Left colon (tissue), 2 donors: ENCODE measurements at regions not wholly inside any gene's neighbourhood (a gene's known extent, or its start where the extent isn't known, plus 50 kb on each side); places are given as distances from the start of the nearest gene placed in this dataset.
"Not testable (repeated sequence)": the region's sequence is repeated elsewhere in the genome, so short reads cannot be mapped to it uniquely, and the experiment has no call there.

Experiments
- ATAC-seq: fragments of 200-7000 bp; cut with Tn5 transposase; one replicate; pipeline ENCODE4 v1.9.1; 2020; ENCODE audit warnings: mild to moderate bottlenecking, moderate library complexity
- DNase-seq, 2 donors: peaks; one replicate each; pipeline ENCODE4 v3.0.0-alpha.2; 2020
- intact Hi-C, 2 donors: fragments of 100-400 bp; cut with DNase I in 1 of 2; cut with micrococcal nuclease in 1 of 2; formaldehyde crosslinking; loops; one replicate each; pipeline versions ENCODE4 v1.11.2 to v1.14.0; 2022; cut with DNase I, micrococcal nuclease
- donor health status: DM: no; HTN: no; CAD: no.
- donor health status: DM: yes; HTN: yes; CAD: no.

DNA sequence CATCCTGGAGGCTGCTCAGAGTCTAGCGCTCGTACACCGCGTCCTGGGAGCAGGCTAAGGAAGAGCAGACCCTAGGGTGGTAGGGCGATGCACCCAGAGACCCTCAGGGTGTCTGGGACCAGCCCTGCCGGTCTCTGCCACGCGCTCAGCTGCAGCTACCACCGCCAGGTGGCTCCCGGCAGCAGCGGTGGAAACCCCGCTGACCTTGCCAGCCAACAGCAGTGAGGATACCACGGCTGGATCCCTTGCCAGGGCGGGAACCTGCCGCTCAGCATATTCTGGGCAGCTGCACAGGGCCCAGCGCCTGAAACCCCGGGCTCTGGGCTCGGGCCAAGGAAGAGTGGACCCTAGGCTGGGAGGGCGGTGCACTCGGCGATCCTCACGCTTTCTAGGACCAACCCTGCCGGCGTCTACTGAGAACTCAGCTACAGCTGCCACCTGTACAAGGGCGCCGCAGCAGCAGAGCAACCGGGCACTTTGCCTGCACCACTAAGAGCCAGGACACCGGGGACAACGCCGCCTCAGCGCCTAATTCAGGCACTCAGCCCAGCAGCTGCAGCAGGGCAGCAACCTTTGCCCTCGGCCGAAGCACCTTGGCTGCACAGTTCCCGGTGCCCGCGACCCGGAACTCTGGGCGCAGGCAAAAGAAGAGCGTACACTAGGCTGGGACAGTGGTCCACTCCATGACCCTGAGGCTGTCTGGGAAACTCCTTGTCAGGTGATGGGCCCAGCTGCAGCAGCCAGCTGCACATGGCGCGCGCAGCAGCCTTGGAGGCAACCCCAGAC, 80.8 kb downstream of the POTEB2 start:
- DNase-seq, ATAC-seq, intact Hi-C loops: not testable (repeated sequence)

GRCh38 chr15:20783598-20784184, 82.4 kb downstream of the POTEB2 start:
- ATAC-seq, intact Hi-C loops: not testable (repeated sequence)
- peak in 1 of 2 donors; percentile 14 for DNase-seq

GRCh38 chr15:20775412-20775811, 90.7 kb downstream of the POTEB2 start:
- DNase-seq, ATAC-seq, intact Hi-C loops: not testable (repeated sequence)

- DNase-seq, intact Hi-C loops, ATAC-seq: not testable (repeated sequence)
Observed at GRCh38 chr15:20767943-20768342, 98.2 kb downstream of the POTEB2 start.

- intact Hi-C loops, ATAC-seq, DNase-seq: not testable (repeated sequence)
Observed at GRCh38 chr15:20762422-20762821, 103.7 kb downstream of the POTEB2 start.

DNA sequence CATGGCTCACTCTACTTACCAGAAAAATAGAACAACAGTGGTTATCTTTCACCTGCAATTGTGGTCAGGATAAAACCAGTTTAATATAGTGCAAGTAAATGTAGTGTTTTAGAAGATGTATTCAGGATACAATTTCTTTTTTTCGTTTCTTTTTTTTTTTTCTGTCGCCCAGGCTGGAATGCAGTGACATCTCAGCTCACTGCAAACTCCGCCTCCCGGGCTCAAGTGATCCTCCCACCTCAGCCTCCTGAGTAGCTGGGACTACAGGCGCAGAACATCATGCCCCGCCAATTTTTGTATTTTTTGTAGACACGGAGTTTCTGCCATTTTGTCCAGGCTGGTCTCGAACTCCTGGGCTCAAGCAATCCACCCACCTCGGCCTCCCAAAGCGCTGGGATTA, 109.7 kb downstream of the POTEB2 start:
- intact Hi-C loops, DNase-seq, ATAC-seq: not testable (repeated sequence)

GRCh38 chr15:20755665-20756398, 110.3 kb downstream of the POTEB2 start:
- ATAC-seq, result peak; percentile 76
- DNase-seq, result not testable (repeated sequence)

DNA sequence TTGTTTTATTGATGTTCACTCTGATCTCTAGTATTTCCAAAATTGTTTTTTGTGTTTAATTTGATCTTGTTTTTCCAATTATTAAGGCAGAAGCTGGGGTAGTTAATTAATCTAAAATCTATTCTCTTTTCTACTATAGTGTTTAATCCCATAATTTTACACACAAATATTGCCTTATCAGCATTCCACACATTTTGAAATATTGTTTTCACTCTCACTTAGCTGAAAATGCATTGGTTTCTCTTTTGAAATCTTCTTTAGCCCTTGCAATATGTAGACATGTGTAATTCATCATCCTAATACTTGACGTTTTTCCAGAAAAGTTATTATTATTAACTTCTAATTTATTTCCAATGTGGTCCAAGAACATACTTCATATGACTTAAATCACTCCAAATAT, 132.6 kb downstream of the POTEB2 start:
- intact Hi-C loops, ATAC-seq, DNase-seq: not testable (repeated sequence)

More at GRCh38 chr15:20755665-20756398, 110.3 kb downstream of the POTEB2 start:
- intact Hi-C loops, result not testable (repeated sequence)
